ENCODE measurements at regions not wholly inside any gene's neighbourhood (a gene's known extent, or its start where the extent isn't known, plus 50 kb on each side); places are given as distances from the start of the nearest gene placed in this dataset.

DNA sequence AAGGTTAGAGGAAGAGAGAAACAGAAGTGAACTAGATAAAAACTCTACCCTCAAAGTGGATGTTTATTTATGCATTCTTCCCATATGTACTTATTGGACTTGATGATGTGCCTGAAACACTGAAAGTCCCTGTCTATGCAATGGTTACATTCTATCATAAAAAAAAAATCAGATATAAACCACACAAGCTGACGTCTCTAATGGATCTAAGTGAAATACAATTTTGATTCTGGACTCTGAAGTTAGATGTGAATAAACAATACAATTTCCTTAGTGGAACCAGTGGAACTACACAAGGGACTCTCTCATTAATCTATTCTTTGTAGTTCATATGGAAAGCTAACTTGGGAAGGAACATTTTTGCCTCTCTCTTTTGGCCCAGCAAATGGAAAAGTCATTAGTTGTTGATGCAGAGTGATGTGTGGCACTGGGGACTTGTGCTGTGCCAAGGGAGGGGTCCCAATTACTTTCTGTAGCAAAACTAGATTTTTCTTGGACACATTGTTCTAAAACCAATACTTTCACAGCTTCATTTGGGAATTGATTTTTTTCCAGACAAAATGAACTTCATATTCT lies 376.8 kb downstream of the TRIB2 start:
- CTCF ChIA-PET (ENCODE audit: partially characterized antibody), result no interaction called here

More for the DNA sequence above, 376.8 kb downstream of the TRIB2 start:
- no peak overlapping the region for H2AK5ac ChIP-seq (ENCODE audit: low read depth, low read length)
- POLR2A ChIA-PET (ENCODE audit: partially characterized antibody), result no interaction called here
- H4K5ac ChIP-seq (ENCODE audit: insufficient read length, low read depth, low read length), result no peak overlapping the region
- H3K4ac ChIP-seq (replicated peaks; ENCODE audit: insufficient read length, low read depth, low read length), result no peak overlapping the region
- no peak overlapping the region for H3K9ac ChIP-seq (replicated peaks in 1 of 4; ENCODE audit: extremely low read depth in 1 of 4, low read depth in 3 of 4, low read length in 3 of 4)
- H3K27ac ChIP-seq (ENCODE audit: low read depth, low read length), result no peak overlapping the region
- H2BK20ac ChIP-seq (ENCODE audit: low read length), result no peak overlapping the region
- FAIRE-seq (no peak), DNase-seq (ENCODE audit: low read depth in 1 of 2, low spot score in 2 of 2) (no peak)
- H2BK5ac ChIP-seq (ENCODE audit: low read depth, low read length), result no peak overlapping the region
- no peak overlapping the region for H3K4me3 ChIP-seq (ENCODE audit: extremely low read depth in 1 of 4, insufficient read depth in 2 of 4, low read depth in 3 of 4, low read length in 4 of 4)
- H3K4me2 ChIP-seq (ENCODE audit: insufficient read depth in 1 of 2, low read depth in 2 of 2, low read length in 2 of 2), result no peak overlapping the region
- no peaks in the 10 kb centered on the region for H4K20me1 ChIP-seq (replicated peaks in 1 of 2; ENCODE audit: control insufficient read depth in 1 of 2, insufficient read depth in 2 of 2, low read length in 2 of 2)
- H3K36me3 ChIP-seq (ENCODE audit: control insufficient read depth in 2 of 4, insufficient read depth in 4 of 4, low read length in 3 of 4), result no peaks in the 10 kb centered on the region
- H3K18ac ChIP-seq (ENCODE audit: extremely low read depth, low read length), result no peak overlapping the region
- H4K91ac ChIP-seq (replicated peaks; ENCODE audit: insufficient read length, low read length), result no peak overlapping the region
- H3K27me3 ChIP-seq (replicated peaks in 1 of 4; ENCODE audit: control insufficient read depth in 3 of 4, extremely low read depth in 1 of 4, insufficient read depth in 3 of 4, low read length in 3 of 4), result peaks cover 0 to 2% (median 0%) of the 10 kb centered on the region in 4 experiments; a peak in 1 of 7 replicates
- 79% methylated on average over 1 of the region's 1 CpG; no CpG with 5 or more reads in 1 of the 2 experiments for WGBS, 2 experiments (ENCODE audit: extremely low coverage in 1 of 2, insufficient coverage in 1 of 2, insufficient read length in 1 of 2, insufficient replicate concordance in 2 of 2, low coverage in 1 of 2, low lambda C conversion rate in 2 of 2, missing lambda C conversion rate in 1 of 2)
- H2AFZ ChIP-seq (ENCODE audit: low read length), result no peak overlapping the region
- no peak overlapping the region for H3K56ac ChIP-seq (replicated peaks; ENCODE audit: insufficient read length, low read depth, low read length)
- H2BK12ac ChIP-seq (ENCODE audit: low read depth, low read length), result no peak overlapping the region
- no peaks in the 10 kb centered on the region for H3K79me1 ChIP-seq (ENCODE audit: low read depth, low read length)
- no peak overlapping the region for H2BK120ac ChIP-seq (replicated peaks; ENCODE audit: low read depth, low read length)
- no peak for TF ChIP-seq TEAD4 (IDR thresholded peaks at IDR 0.05; ENCODE audit: low read depth, low read length)
- TF ChIP-seq, protein P1, sequence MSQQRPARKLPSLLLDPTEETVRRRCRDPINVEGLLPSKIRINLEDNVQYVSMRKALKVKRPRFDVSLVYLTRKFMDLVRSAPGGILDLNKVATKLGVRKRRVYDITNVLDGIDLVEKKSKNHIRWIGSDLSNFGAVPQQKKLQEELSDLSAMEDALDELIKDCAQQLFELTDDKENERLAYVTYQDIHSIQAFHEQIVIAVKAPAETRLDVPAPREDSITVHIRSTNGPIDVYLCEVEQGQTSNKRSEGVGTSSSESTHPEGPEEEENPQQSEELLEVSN (IDR thresholded peaks at IDR 0.05), result no peak
- no peak for TF ChIP-seq TCF12 (IDR thresholded peaks at IDR 0.05; ENCODE audit: low read depth, low read length)
- no peak for TF ChIP-seq GTF2F1 (IDR thresholded peaks at IDR 0.05; ENCODE audit: borderline replicate concordance, low read depth, low read length)
- no peak for TF ChIP-seq GABPA (IDR thresholded peaks at IDR 0.05; ENCODE audit: borderline replicate concordance, insufficient read depth, low read length)
- TF ChIP-seq, protein P2, sequence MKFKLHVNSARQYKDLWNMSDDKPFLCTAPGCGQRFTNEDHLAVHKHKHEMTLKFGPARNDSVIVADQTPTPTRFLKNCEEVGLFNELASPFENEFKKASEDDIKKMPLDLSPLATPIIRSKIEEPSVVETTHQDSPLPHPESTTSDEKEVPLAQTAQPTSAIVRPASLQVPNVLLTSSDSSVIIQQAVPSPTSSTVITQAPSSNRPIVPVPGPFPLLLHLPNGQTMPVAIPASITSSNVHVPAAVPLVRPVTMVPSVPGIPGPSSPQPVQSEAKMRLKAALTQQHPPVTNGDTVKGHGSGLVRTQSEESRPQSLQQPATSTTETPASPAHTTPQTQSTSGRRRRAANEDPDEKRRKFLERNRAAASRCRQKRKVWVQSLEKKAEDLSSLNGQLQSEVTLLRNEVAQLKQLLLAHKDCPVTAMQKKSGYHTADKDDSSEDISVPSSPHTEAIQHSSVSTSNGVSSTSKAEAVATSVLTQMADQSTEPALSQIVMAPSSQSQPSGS (IDR thresholded peaks at IDR 0.05; ENCODE audit: low read length), result no peak
- H3K23ac ChIP-seq (ENCODE audit: insufficient read length), result no peak overlapping the region
- no peak overlapping the region for H2BK15ac ChIP-seq (ENCODE audit: low read length)
- peaks cover 4 to 6% of the 10 kb centered on the region in 2 experiments; a peak in 1 of 4 replicates for H3K9me3 ChIP-seq (ENCODE audit: insufficient read depth in 2 of 2, low read depth in 1 of 2, low read length in 1 of 2)
- H3K4me1 ChIP-seq (replicated peaks in 1 of 4; ENCODE audit: control insufficient read depth in 3 of 4, insufficient read depth in 4 of 4, low read length in 3 of 4), result no peaks in the 10 kb centered on the region
- H4K8ac ChIP-seq (ENCODE audit: extremely low read depth, insufficient read depth, low read length), result no peak overlapping the region
- H3K23me2 ChIP-seq (ENCODE audit: low read depth, low read length), result no peaks in the 10 kb centered on the region
- H3K14ac ChIP-seq (ENCODE audit: insufficient read length), result no peak overlapping the region
- H3K79me2 ChIP-seq (ENCODE audit: control insufficient read depth in 1 of 2, insufficient read depth in 2 of 2, low read length in 2 of 2), result no peaks in the 10 kb centered on the region

Measured in H1 (cell line).